HG03457 (cell line): ENCODE measurements at regions not wholly inside any gene's neighbourhood (a gene's known extent, or its start where the extent isn't known, plus 50 kb on each side); places are given as distances from the start of the nearest gene placed in this dataset.
"Not testable (repeated sequence)": the region's sequence is repeated elsewhere in the genome, so short reads cannot be mapped to it uniquely, and the experiment has no call there.

Experiments used
- ATAC-seq: cut with Tn5 transposase; IDR thresholded peaks from one replicate; pipeline ENCODE4 v1.9.1; 2021; ENCODE audit warnings: moderate number of reproducible peaks; ENCODE audit not compliant: unreplicated experiment

- no peak for ATAC-seq
These were observed 119.6 kb upstream of the ZNF92 start for GRCh38 chr7:65254061-65254460.

DNA sequence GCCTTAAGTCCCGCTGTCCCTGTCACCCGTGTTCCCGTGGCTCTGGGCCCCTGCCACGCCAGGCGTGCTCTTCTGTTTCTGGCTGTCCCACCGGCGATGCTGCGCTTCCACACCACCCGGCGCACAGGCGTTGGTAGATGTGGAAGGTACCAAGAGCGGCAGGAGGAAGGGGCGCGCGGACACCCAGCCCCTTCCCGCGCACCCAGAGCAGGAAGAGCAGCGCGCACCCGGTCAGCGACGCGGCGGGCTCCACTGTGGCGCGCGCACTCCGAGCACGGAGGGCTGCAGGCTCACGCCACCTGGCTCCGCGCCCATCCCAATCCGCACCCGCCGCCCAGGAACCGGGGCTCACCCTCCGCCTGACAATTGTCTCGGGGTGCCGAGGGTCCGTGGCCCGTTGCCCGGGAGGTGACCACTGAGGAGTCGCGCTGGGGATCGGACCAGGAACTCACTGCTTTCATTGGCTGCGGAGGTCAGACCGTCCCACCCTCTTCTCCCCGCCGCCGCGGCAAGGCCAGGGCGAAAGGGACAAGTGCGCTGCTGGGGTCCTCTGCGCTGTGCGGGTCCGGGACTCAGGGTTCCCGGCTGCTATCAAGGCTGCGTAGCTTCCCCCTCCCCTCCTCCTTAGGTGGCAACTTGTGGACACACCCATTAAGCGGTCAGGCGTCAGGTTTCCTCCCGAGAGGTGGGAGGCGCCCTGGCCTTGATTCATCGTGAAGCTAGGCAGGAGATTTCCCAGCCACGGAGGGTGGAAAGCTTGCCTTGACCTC is 121.6 kb upstream of the ZNF92 start:
- ATAC-seq = no peak

- ATAC-seq = no peak
These were observed 122.8 kb upstream of the ZNF92 start for GRCh38 chr7:65250697-65251395.

DNA sequence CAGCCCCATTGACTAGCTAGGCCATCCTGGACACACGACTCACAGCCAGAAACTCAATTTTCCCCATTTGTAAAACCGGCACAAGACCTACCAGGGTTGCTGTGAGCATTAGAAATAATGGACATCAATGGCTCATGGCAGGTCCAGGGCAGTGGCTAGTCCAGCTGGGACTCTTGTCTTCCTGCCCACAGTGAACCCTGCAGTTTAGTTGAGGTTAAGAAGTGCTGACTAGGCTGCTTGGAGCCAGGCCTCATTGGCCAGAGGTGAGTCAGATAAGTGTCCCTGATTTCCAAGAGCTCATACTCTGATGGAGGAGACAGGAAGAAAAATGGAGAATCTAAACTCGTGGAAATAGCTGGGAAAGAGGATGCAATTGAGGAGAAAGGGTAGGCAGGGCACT is 123.4 kb upstream of the ZNF92 start:
- ATAC-seq = no peak

DNA sequence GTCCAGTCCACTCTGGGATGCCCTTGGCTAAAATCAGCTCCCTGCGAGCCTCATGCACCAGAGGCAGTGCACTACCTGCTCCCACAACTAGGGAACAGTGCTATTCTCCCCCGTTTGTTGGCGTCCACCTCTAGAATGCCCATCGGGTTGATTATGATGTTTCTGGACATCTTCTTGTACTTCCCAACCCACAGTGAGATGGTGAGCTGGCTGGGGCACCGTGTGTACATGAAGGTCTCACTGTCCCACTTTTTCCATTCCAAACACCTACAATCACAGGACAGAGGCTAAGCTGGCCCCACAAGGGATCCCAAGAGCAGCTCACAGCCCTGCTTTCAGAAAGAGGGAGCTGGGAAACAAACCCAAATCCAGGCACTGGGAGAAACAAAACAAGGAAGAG is 126.2 kb upstream of the ZNF92 start:
- ATAC-seq = no peak

GRCh38 chr7:65239707-65240352 is 133.8 kb upstream of the ZNF92 start:
- ATAC-seq = no peak

DNA sequence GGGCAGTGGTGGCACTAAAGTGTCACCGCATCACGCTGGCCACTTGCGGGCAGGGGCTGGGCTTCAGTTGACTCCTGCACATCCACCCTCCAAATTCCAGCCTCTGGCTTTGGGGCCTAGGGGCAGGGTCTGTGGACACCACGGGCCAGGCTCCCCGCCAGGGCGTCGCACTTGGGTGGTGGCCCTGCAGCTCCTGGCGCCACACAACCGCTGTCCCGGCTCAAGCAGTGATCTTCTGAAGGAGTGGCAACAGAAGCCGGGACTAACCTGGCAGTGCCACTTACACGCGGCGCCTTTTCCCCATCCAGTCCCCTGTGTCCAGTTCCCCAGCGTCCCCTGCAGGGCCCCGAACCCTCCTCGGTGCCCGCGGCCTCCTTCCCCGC is 134.3 kb upstream of the ZNF92 start:
- no peak for ATAC-seq

DNA sequence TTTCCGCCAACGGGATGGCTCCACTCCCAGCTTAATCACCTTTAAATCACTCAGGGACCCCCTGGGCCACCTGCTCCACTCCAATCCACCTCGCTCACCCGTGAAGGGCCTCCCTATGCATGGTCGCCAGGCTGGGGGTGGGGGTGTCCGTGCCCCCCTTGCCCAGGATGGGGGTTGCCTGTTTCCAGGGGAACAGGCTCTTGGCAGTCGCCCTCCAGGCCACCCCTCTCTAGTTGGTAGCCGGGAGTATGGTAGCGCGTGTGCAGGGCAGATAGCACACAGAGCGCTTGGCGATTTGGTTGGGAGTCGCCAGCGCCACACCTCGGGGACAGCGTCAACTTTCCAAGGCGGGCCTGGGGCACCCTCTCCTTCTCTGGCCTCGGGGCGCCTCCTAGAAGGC is 134.9 kb upstream of the ZNF92 start:
- ATAC-seq = no peak

- no peak for ATAC-seq
These were observed 138.1 kb upstream of the ZNF92 start for GRCh38 chr7:65235586-65235985.

- ATAC-seq = no peak
These were observed 140.1 kb upstream of the ZNF92 start for GRCh38 chr7:65233409-65234034.

GRCh38 chr7:65230231-65230630 is 143.4 kb upstream of the ZNF92 start:
- ATAC-seq = no peak

- no peak for ATAC-seq
These were observed 148.1 kb upstream of the ZNF92 start for GRCh38 chr7:65225422-65226006.

DNA sequence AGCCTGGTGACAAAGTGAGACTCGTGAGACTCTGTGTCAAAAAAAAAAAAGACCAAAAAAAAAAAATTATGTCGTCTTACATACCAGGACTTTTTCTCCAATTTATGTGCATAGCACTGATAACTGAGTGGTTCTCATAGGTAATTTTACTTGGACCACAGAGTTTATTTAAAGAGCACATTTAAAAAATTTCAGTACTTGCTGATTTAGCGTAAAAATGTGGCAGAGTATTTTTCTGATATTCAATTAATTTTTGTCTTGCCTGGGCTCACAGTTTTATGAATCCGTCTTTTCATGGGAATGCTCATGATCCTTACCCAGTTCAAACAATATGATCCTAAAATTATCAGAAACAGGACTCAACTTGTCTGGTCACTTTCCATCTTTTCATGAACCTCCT is 151.0 kb upstream of the ZNF92 start:
- no peak for ATAC-seq

DNA sequence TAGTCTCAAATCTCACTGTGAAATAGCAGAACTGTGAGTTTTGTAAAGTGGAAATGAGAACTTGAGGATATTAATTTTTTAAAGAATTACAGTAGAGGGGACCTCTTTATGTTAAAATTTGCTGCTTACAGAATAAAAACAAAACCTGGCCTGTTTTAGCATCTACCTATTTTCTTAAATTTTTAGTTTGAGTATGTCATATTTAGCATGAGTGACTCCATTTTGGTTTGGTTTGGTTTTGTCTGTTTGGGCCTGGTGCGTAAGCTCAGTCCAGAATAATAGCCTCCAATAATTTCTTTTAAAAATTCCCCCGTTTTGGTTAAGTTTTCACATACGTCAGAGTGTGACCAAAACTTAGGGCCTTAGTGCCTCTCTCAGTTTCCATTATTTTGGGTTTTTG is 152.0 kb upstream of the ZNF92 start:
- no peak for ATAC-seq

DNA sequence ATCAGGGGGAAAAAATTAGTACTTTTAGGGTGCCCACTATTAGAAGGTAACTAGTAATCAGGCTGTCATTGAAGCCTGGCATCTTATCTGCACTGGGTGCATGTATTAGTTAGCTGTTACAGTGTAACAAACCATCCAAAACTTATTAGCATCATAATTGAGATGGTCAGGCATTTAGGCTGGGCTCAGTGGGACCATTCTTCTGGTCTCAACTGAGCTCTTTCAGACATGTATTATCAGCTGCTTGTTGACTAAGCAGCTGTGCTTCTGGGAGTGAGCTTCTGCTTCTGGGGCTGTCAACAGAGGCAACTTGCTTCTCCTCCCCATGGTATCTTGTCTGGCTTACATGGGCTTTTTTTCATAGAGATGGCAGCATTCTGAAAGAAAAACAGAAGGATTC is 154.0 kb upstream of the ZNF92 start:
- no peak for ATAC-seq

GRCh38 chr7:65216469-65216868 is 157.2 kb upstream of the ZNF92 start:
- no peak for ATAC-seq

DNA sequence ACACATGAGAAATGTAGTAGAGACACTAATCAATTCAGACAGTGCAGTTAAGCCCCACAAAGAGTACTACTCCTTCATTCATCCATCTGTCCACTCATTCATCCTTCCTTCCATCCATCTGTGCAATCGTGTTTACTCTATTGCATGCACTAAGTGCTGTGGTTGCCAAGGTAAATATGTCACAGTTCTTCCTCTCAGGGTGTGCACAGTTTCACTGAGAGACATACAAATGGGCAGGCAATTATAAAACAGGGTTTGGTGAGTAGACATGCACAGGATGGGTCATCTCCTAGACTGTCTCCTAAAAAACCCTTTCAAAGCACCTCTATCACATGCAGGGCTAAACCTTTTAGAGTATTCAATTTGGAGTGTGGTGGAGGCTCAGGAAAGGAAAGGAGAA is 160.4 kb upstream of the ZNF92 start:
- not testable (repeated sequence) for ATAC-seq

DNA sequence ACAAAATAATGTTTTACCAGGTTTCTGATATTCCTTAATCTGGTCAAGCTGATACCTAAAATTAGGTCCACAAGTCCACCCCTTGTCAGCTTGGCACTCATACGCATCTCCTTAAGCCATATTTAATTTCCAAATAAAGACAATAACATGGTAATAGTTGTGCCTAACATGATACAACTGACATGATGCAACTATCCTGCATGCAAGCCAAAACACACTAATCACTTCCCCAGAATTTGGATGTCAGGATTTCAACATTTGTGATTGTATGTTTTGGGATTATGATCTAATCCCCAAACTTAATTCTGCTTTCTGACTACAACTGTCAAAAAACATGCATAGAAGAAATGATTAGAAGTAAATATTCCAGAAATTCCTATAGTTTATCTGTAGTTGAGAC is 174.4 kb upstream of the ZNF92 start:
- ATAC-seq = not testable (repeated sequence)

GRCh38 chr7:65193334-65194058 is 180.2 kb upstream of the ZNF92 start:
- ATAC-seq = not testable (repeated sequence)

- ATAC-seq = not testable (repeated sequence)
These were observed 170.6 kb upstream of the ERV3-1 start for GRCh38 chr7:65177041-65177440.

GRCh38 chr7:65150105-65150504 is 143.6 kb upstream of the ERV3-1 start:
- ATAC-seq = not testable (repeated sequence)
